Fibroblast of lung (primary cell): ENCODE measurements at regions not wholly inside any gene's neighbourhood (a gene's known extent, or its start where the extent isn't known, plus 50 kb on each side); places are given as distances from the start of the nearest gene placed in this dataset.
A peak's percentile ranks its signal among the peaks of the same experiment; 100 is the strongest.

Experiments used
- DNase-seq, 2 donors: peaks; one replicate each; pipeline versions ENCODE4 v3.0.0 to v3.0.0-alpha.2; 2010; ENCODE audit warnings: low read depth in 2 of 2
- H2AFZ ChIP-seq: 2 replicates; pipeline ENCODE4 v1.5.1; 2012; ENCODE audit warnings: low read length, control low read depth, inconsistent platforms
- H3K27ac ChIP-seq: 2 replicates; pipeline ENCODE4 v1.5.1; 2011; ENCODE audit warnings: low read length, control low read depth; ENCODE audit not compliant: insufficient read depth
- H3K27me3 ChIP-seq: 2 replicates; pipeline ENCODE4 v1.5.1; 2011; ENCODE audit warnings: mild to moderate bottlenecking, low read length; ENCODE audit not compliant: control insufficient read depth, insufficient read depth
- H3K36me3 ChIP-seq: 2 replicates; pipeline ENCODE4 v1.5.1; 2011; ENCODE audit warnings: low read length; ENCODE audit not compliant: control insufficient read depth, insufficient read depth
- H3K4me1 ChIP-seq: 2 replicates; pipeline ENCODE4 v1.5.1; 2011; ENCODE audit warnings: low read length; ENCODE audit not compliant: control insufficient read depth, insufficient read depth; ENCODE audit errors: extremely low read depth
- H3K4me2 ChIP-seq: 2 replicates; pipeline ENCODE4 v1.5.1; 2011; ENCODE audit warnings: low read length, control low read depth; ENCODE audit not compliant: insufficient read depth; ENCODE audit errors: extremely low read depth
- H3K4me3 ChIP-seq, 4 experiments: fragments of 200-600 bp in 1 of 4; sonication (generic) in 1 of 4; replicated peaks in 1 of 4; 2 replicates each; pipeline ENCODE4 v1.5.1; 2011 to 2016; ENCODE audit warnings: low read length in 4 of 4, low read depth in 3 of 4, mild to moderate bottlenecking in 3 of 4, control low read depth in 2 of 4, inconsistent platforms in 1 of 4, mixed read lengths in 1 of 4; ENCODE audit not compliant: insufficient read depth in 1 of 4; ENCODE audit errors: control extremely low read depth in 1 of 4
- H3K79me2 ChIP-seq: 2 replicates; pipeline ENCODE4 v1.5.1; 2012; ENCODE audit warnings: mild to moderate bottlenecking, low read length, inconsistent platforms; ENCODE audit not compliant: control insufficient read depth, insufficient read depth
- H3K9ac ChIP-seq: 2 replicates; pipeline ENCODE4 v1.5.1; 2011; ENCODE audit warnings: mild to moderate bottlenecking, low read length, control low read depth; ENCODE audit not compliant: insufficient read depth
- H3K9me3 ChIP-seq: 2 replicates; pipeline ENCODE4 v1.5.1; 2012; ENCODE audit warnings: low read depth, low read length; ENCODE audit not compliant: control insufficient read depth, insufficient read depth
- H4K20me1 ChIP-seq: 2 replicates; pipeline ENCODE4 v1.5.1; 2011; ENCODE audit warnings: low read length; ENCODE audit not compliant: control insufficient read depth, insufficient read depth; ENCODE audit errors: extremely low read depth
- CTCF ChIP-seq, 2 donors: IDR thresholded peaks in 1 of 2; conservative IDR thresholded peaks in 1 of 2; 1 replicate in 1 of 2; 2 replicates in 1 of 2; pipeline ENCODE4 v1.5.1; 2011 to 2012; ENCODE audit warnings: low read length in 2 of 2, control low read depth in 1 of 2, inconsistent platforms in 1 of 2, low read depth in 1 of 2, mild to moderate bottlenecking in 1 of 2
- EZH2 ChIP-seq: IDR thresholded peaks from 2 replicates; pipeline ENCODE4 v1.5.1; 2012; ENCODE audit warnings: low read length, control low read depth, mild to moderate bottlenecking; ENCODE audit errors: missing control alignments

GRCh38 chr14:80271389-80271788 is 60.1 kb upstream of the DIO2 start:
- Histone ChIP-seq H3K4me2 (no peak overlapping the region), H2AFZ (no peak overlapping the region), H3K4me3 (no peak overlapping the region), H3K27ac (no peak overlapping the region), H3K36me3 (no peaks in the 10 kb centered on the region), H3K9me3 (no peaks in the 10 kb centered on the region), H3K9ac (no peak overlapping the region), H4K20me1 (no peaks in the 10 kb centered on the region), H3K79me2 (no peaks in the 10 kb centered on the region), H3K4me1 (peaks cover 3% of the 10 kb centered on the region), H3K27me3 (no peaks in the 10 kb centered on the region)
- DNase-seq, result peak in 1 of 2 donors; percentile 11
- TF ChIP-seq CTCF (conservative IDR thresholded peaks at IDR 0.05 in 1 of 2, IDR thresholded peaks at IDR 0.05 in 1 of 2; ENCODE audit: low read depth in 1 of 2, low read length in 2 of 2) (no peak), EZH2 (no peak)

- no peaks in the 10 kb centered on the region for H3K4me1 ChIP-seq
- no peak for TF ChIP-seq CTCF (conservative IDR thresholded peaks at IDR 0.05 in 1 of 2, IDR thresholded peaks at IDR 0.05 in 1 of 2; ENCODE audit: low read depth in 1 of 2, low read length in 2 of 2)
- TF ChIP-seq EZH2, result no peak
- H3K9me3 ChIP-seq, result no peaks in the 10 kb centered on the region
- H3K36me3 ChIP-seq, result no peaks in the 10 kb centered on the region
- H3K27ac ChIP-seq, result no peak overlapping the region
- no peak overlapping the region for H3K9ac ChIP-seq
- DNase-seq, result peak; percentile 14 to 66
- no peak overlapping the region for H3K4me3 ChIP-seq
- no peak overlapping the region for H3K4me2 ChIP-seq
- no peaks in the 10 kb centered on the region for H3K27me3 ChIP-seq
- H3K79me2 ChIP-seq, result no peaks in the 10 kb centered on the region
- no peak overlapping the region for H2AFZ ChIP-seq
- no peaks in the 10 kb centered on the region for H4K20me1 ChIP-seq
Observed at GRCh38 chr14:80269353-80269925, 58.1 kb upstream of the DIO2 start.

- DNase-seq, result no peak
- no peak for TF ChIP-seq CTCF (conservative IDR thresholded peaks at IDR 0.05 in 1 of 2, IDR thresholded peaks at IDR 0.05 in 1 of 2; ENCODE audit: low read depth in 1 of 2, low read length in 2 of 2)
- TF ChIP-seq EZH2, result no peak
- H3K27ac ChIP-seq, result no peak overlapping the region
Observed at GRCh38 chr14:80266930-80267329, 55.6 kb upstream of the DIO2 start.

More at GRCh38 chr14:80266930-80267329, 55.6 kb upstream of the DIO2 start:
- Histone ChIP-seq H4K20me1 (no peaks in the 10 kb centered on the region), H3K4me1 (no peaks in the 10 kb centered on the region), H3K36me3 (no peaks in the 10 kb centered on the region), H3K4me2 (no peak overlapping the region), H3K9ac (no peak overlapping the region), H3K27me3 (no peaks in the 10 kb centered on the region), H2AFZ (no peak overlapping the region), H3K4me3 (no peak overlapping the region), H3K79me2 (no peaks in the 10 kb centered on the region), H3K9me3 (no peaks in the 10 kb centered on the region)
